Stimulated activated CD4-positive, alpha-beta T cell treated with anti-CD3 and anti-CD28 coated beads, Interleukin-12 subunit alpha, Interleukin-12 subunit beta, amount 100 ng/mL, for 24 hours (primary cell): ENCODE measurements at regions not wholly inside any gene's neighbourhood (a gene's known extent, or its start where the extent isn't known, plus 50 kb on each side); places are given as distances from the start of the nearest gene placed in this dataset.

Experiments used
- DNase-seq, 2 experiments: peaks; one replicate each; pipeline ENCODE4 v3.0.0-alpha.2; 2020; ENCODE audit warnings: low read depth in 2 of 2

DNA sequence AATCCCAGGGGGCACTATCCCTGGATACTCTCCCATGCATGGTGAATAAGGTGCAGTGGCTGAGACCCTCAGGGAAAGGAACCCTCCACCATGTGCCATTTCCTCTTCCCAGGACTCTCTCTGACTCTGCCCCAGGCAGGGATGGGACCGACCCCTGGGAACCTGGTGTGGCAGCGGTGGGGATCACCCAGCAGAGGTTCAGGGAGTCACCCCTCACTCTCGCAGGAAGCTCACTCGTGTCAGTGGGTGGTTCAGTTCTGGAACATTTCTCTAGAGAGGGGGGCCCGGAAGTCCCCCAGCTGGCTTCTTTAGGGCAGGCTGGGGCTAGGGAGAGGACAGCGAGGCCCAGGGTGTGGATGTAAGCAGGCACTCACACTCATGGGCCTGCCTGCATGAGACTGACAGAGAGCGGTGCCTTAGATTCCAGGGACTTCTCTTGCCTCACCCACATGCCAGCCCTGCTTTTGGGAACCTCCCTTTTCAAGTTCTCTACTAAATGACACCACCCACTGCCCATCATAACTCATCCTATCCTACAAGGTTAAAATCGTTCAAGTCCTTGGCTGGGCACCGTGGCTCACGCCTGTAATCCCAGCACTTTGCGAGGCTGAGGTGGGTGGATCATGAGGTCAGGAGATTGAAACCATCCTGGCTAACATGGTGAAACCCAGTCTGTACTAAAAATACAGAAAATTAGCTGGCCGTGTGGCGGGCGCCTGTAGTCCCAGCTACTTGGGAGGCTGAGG is 109.7 kb upstream of the SDK2 start:
- DNase-seq = no peak

- DNase-seq = no peak
Observed at GRCh38 chr17:73754886-73755400, 110.7 kb upstream of the SDK2 start.

DNA sequence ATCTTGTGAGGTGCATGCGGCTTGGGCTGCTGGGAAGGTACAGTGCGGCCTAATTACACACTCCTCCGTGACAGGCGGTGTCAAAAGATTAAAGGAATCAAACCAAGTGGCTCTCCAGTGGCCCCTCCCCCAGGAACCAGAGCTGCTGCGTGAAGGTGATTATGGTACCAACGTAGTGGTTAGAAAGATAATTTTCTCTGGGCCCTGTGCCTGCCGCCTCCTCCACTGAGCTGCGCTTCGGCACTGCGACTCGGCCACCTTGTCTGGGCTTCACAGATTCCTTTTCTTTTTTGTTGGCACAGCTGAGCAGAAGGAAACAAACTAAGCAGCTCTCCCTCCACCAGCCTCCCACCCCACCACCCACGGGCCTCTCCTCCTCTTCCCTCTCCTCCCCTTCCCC is 113.2 kb upstream of the SDK2 start:
- DNase-seq = no peak

- DNase-seq = no peak
Observed at GRCh38 chr17:73758245-73758644, 114.0 kb upstream of the SDK2 start.

- no peak for DNase-seq
Observed at GRCh38 chr17:73759324-73759723, 115.1 kb upstream of the SDK2 start.

DNA sequence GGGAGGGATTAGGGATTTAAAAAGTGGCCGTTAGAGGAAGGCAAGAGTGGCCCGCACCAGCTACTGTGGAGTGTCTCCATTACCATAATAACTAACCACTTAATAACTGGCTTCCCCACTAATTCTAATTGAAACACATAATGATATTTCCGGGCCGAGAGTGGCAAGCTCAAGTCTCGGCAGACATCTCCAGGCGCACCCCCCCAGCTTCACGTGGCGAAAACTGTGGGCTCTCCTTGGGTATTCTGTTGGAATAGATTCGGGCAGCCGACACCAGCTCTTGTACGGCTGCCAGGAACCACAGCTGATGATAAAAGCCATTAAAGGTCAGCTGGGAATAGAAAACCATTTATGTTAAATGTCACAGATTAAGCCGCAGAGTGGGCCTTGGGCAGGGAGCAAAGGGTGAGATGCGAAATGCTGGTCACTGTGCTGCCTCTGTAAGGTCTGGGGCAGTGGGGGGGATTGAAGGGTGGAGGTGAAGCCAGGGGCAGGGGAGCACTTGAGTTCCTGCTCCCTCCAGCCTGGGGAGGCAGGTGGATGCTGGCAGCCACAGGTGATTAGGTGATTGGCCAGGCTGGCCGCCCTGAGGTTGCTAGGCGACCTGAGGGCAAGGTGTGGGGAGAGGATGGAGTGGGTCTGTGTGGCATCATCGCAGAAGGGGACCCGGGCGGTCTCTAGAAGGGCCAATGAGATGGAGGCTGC is 115.6 kb upstream of the SDK2 start:
- no peak for DNase-seq

GRCh38 chr17:73760439-73760758 is 116.2 kb upstream of the SDK2 start:
- no peak for DNase-seq

GRCh38 chr17:73765824-73766563 is 121.7 kb upstream of the SDK2 start:
- no peak for DNase-seq

DNA sequence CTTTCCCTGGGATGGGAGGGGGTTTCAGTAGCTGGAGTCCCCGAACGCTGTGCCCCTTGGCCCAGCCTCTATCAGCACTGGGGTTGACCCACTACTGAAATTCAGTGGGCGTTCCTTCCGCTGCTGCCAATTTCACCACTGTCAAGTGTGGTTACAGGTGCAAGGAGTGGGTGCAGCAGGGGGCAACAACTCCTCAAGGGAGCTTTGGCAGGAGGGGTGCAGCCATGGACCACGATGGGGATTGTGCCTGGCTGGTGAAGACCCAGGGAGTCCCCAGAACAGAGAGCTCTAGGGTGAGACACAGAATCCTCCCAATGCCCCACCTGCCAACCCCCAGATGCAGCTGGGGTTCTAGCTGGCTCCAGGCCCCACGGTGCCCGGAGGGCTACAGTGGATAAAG is 123.5 kb upstream of the SDK2 start:
- DNase-seq = no peak

GRCh38 chr17:73768691-73769090 is 124.4 kb upstream of the SDK2 start:
- DNase-seq = no peak

DNA sequence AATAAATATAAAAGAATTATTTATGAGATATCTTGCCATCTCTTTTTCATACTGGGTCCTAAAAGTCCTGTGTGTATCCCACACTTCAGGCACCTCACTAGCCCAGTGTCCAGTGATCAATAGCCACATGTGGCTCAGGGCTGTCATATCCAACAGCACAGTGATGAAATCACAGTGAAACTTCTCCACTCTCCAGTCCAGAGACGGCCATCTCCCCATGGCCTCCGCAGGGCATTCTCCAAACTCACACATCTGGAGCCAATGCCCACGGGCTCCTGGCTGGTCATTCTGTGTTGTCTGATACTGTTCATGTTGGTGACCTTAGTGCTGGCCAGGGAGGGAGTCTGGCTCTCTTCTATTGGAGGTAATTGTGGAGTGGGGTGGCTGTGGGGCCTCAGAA is 125.2 kb upstream of the SDK2 start:
- no peak for DNase-seq

DNA sequence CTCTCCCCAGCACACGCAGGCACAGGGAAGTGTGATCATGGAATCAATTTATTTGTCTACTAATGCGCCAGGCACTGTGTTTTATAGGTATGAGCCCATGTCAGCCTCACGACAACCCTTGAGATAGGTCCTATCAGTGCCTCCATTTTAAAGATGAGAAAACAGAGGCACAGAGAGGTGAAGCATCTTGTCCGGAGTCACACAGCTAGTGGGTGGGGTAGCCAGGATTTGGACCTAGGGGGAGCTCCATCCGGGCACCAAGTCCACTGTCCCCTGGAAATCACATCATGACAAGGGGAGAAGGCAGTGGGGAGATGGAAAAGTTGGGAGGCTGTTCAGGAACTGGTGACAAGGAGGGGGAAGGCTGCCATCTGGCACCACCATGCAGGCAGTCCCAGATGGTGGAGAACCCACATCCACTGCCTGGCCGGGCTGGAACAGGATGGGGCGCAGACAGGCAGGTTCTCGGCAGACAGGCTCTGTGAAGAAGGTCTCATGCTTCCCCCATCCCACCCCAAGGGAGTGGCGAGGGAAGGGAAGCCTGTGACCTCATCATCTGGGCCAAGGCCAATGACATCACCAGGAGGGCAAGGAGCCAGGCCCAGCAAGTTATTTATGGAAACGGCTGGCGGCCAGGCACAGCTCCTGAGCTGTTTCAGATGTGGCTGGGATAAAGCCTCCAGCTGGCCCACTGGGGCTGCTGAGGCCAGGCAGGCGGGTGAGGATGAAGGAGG is 126.0 kb upstream of the SDK2 start:
- no peak for DNase-seq

DNA sequence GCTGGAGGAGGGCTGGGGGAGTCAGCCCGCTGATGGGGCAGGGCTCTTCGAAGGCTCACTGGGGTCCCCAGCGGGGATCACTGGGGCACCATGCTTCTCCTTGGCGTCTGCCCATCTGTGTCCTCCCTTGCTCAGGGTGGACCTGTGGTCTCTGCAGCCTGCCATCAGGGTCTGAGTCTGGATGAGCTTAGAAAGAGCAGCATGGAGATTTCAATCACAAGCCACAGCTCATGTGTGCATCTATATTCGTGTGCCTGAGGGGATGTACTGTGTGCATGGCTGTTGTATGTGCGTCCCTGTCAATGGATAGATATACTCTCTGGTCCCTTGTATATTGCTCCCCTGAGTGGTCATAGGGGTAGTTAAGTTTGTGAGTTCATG is 126.6 kb upstream of the SDK2 start:
- DNase-seq = no peak

DNA sequence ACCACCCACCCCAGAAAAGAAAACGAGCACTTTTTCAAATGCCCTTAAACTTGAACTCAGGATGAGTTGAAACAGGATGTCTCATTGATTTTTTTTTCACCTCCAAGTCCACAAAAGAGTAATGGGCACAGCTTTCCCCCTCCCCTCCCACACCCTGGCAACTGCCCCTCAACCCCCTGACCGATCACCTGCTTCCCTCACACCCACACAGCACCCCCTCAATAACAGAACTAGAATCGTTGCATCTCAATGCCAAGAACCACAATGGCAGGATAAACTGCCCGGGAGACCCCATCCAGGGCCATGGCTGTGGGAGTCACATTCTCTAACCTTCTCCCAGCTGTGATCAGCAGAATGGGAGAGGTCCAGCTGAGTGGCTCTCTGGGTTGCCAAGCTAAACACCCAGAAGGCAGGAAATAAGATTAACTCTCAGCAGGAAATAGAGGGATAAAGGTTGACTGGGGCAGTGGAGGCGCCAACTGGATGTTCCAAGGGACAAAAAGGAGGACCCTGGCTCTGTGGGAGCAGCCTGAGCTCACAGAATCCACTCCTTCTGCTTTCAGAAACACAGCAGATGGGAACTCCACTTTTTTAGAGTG is 128.0 kb upstream of the SDK2 start:
- DNase-seq = no peak

DNA sequence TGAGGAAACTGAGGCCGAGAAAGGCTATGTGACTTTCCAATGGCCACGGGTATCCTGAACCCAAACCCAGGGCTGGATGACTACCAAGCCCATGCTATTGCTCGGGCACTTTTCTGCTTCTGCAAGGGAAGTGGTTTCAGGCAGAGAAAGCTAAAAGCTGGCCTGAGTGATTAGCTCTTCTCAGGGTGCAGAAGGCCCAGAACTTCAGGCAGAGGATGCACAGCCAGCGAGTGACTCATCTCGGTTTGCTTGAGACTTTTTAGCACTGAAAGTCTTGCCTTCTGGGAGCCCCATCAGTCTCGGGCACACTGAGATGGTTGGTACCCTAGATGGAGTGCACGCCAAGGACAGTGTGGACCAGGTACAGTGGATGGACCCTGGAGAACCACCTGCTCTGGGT is 129.5 kb upstream of the SDK2 start:
- no peak for DNase-seq

GRCh38 chr17:73774852-73775251 is 130.6 kb upstream of the SDK2 start:
- no peak for DNase-seq

DNA sequence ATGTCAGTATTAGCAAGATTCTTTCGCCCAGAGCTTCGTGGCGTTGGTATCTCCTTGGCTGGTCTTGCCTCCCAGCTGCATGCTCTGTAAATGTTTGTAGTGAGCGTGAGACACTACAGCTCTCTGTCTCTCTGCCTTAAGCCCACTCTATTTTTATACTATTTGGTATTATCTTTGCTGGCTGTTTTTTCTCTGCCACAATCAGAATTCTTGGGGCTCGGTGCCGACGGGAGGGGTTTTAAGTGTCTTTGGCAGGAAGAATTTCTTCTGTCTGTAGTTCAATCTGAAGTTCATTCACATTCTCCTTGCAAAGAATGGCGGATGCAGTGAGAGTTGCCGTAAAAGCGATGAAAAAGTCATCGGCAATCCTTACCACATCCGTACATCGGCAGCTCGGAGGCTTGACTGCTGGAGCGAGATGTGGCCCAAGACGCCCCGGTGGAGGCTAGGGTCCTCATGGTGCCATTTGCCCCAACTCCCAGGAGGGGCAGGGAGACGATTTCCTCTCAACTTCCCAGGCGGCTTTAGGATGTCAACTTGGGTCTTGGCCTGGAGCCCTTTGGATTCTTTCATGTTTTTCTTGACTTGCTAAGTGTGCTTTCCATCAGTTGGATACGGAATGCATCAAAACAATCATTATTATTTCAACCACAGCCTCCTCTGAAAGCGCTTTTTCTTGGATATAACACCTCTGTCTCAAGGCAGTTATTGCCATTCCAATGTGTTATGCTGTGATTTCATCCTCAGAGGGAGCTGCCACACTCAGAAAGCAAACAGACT is 132.3 kb upstream of the SDK2 start:
- DNase-seq = no peak

DNA sequence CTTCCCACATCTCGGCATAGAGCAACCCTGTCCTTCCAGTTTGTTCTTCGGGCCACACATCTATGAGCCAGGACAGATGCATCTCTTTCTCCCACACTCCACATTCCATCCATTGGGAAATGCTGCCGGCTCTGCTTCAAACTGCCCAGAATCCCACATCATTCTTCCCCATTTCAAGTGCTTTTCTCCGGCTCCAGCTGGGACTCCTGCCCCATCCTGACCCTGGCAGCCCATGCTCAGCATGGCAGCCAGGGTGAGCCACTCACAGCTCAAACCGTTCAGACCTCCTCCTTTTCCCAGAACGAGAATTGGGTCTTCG is 132.8 kb upstream of the SDK2 start:
- no peak for DNase-seq

GRCh38 chr17:73782231-73782630 is 138.0 kb upstream of the SDK2 start:
- DNase-seq = no peak

- no peak for DNase-seq
Observed at GRCh38 chr17:73782641-73783381, 138.6 kb upstream of the SDK2 start.
